HepG2 (cell line): ENCODE measurements at regions not wholly inside any gene's neighbourhood (a gene's known extent, or its start where the extent isn't known, plus 50 kb on each side); places are given as distances from the start of the nearest gene placed in this dataset.

ENCODE experiments used
- GATA4 ChIP-seq: sonication (generic); IDR thresholded peaks from 2 replicates; pipeline ENCODE4 v1.6.1; 2016; ENCODE audit warnings: antibody characterized with exemption, low read depth, borderline replicate concordance
- MED1 ChIP-seq: sonication (generic); formaldehyde crosslinking; IDR thresholded peaks from 2 replicates; pipeline ENCODE4 v1.4.0; 2020; ENCODE audit warnings: missing genetic modification reagents
- ZC3H13 ChIP-seq: sonication (generic); formaldehyde crosslinking; IDR thresholded peaks from 2 replicates; pipeline ENCODE4 v1.8.1; 2023; ENCODE audit warnings: mild to moderate bottlenecking, missing genetic modification reagents, moderate library complexity
- ZNF260 ChIP-seq: sonication (generic); formaldehyde crosslinking; IDR thresholded peaks from 2 replicates; pipeline ENCODE4 v1.4.0; 2020; ENCODE audit warnings: missing genetic modification reagents, low read depth, mild to moderate bottlenecking, borderline replicate concordance
- ZNF33B ChIP-seq: sonication (generic); formaldehyde crosslinking; IDR thresholded peaks from 2 replicates; pipeline ENCODE4 v1.5.1; 2020; ENCODE audit warnings: mild to moderate bottlenecking, missing genetic modification reagents
- ZNF382 ChIP-seq: sonication (generic); formaldehyde crosslinking; IDR thresholded peaks from 2 replicates; pipeline ENCODE4 v1.5.0; 2020; ENCODE audit warnings: missing genetic modification reagents, mild to moderate bottlenecking, borderline replicate concordance
- ZNF441 ChIP-seq: sonication (generic); formaldehyde crosslinking; IDR thresholded peaks from 2 replicates; pipeline ENCODE4 v1.7.0; 2021; ENCODE audit warnings: missing genetic modification reagents, borderline replicate concordance
- ZNF558 ChIP-seq: sonication (generic); formaldehyde crosslinking; IDR thresholded peaks from 2 replicates; pipeline ENCODE4 v1.9.0; 2022; ENCODE audit warnings: mild to moderate bottlenecking, missing genetic modification reagents, borderline replicate concordance
- ZNF563 ChIP-seq: sonication (generic); formaldehyde crosslinking; IDR thresholded peaks from 2 replicates; pipeline ENCODE4 v1.8.0; 2022; ENCODE audit warnings: mild to moderate bottlenecking, moderate library complexity, missing genetic modification reagents
- ZNF746 ChIP-seq: sonication (generic); formaldehyde crosslinking; IDR thresholded peaks from 2 replicates; pipeline ENCODE4 v1.8.0; 2022; ENCODE audit warnings: mild to moderate bottlenecking, missing genetic modification reagents
- ZNF780A ChIP-seq: sonication (generic); formaldehyde crosslinking; IDR thresholded peaks from 2 replicates; pipeline ENCODE4 v1.8.0; 2022; ENCODE audit warnings: mild to moderate bottlenecking, missing genetic modification reagents, moderate library complexity
- TF ChIP-seq, protein P1 (sequence below): sonication (generic); formaldehyde crosslinking; IDR thresholded peaks from 2 replicates; pipeline ENCODE4 v1.9.0; 2021; ENCODE audit warnings: mild to moderate bottlenecking, missing genetic modification reagents
- TF ChIP-seq, protein P2 (sequence below): sonication (generic); formaldehyde crosslinking; IDR thresholded peaks from 2 replicates; pipeline ENCODE4 v1.8.1; 2023; ENCODE audit warnings: mild to moderate bottlenecking, missing genetic modification reagents
- TF ChIP-seq, protein P3 (sequence below): IDR thresholded peaks from 2 replicates; pipeline ENCODE4 v1.6.1; 2016; ENCODE audit warnings: missing compliant biosample characterization, missing genetic modification reagents, borderline replicate concordance
- TF ChIP-seq, protein P4 (sequence below): sonication (generic); formaldehyde crosslinking; IDR thresholded peaks from 2 replicates; pipeline ENCODE4 v1.8.1; 2023; ENCODE audit warnings: mild to moderate bottlenecking, moderate library complexity, missing genetic modification reagents
- TF ChIP-seq, protein P5 (sequence below): sonication (generic); formaldehyde crosslinking; IDR thresholded peaks from 2 replicates; pipeline ENCODE4 v1.4.0; 2020; ENCODE audit warnings: missing genetic modification reagents

DNA sequence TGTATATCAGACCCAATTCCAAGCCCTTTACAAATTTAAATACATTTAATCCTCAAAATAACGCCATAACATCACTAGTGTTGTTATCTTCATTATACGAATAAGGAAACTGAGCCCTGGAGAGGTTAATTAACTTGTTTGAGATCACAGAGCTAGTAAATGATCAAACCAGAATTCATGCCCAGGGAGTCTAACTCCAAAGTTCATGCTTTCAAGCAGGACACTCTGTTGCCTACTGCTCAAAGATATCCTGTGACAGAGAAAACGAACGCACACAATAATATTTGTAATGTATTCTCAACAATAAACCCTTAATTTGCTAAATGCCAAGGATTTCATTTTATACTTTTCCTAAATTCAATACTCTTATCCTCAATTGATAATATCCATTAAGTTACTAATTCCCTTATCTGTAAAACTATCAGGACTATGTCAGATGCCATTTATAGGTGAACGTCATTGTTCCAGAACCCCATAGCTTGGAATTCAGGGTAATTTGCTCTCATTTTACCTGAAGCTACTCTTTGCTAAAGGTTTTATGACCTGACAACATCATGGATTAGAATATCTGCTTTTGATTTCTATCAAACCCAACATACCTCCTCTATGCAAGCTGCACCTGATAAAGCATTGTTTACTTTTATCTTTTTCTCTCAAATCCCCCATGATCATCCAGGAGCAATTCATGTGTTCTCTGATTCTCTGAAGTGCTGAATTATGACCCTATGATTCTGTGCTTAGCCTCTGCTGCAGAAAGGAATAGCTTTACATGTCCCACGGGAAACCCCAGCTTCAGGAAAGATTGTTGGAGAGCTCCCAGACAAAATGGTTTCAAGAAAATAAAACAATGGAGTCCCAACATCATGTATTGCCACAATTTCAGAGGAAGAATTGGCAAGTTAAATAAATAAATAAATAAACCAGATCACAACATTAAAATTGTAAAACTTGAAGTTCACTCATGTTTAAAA, 150.2 kb upstream of the CDK1 start (continued):
- TF ChIP-seq, protein P1, sequence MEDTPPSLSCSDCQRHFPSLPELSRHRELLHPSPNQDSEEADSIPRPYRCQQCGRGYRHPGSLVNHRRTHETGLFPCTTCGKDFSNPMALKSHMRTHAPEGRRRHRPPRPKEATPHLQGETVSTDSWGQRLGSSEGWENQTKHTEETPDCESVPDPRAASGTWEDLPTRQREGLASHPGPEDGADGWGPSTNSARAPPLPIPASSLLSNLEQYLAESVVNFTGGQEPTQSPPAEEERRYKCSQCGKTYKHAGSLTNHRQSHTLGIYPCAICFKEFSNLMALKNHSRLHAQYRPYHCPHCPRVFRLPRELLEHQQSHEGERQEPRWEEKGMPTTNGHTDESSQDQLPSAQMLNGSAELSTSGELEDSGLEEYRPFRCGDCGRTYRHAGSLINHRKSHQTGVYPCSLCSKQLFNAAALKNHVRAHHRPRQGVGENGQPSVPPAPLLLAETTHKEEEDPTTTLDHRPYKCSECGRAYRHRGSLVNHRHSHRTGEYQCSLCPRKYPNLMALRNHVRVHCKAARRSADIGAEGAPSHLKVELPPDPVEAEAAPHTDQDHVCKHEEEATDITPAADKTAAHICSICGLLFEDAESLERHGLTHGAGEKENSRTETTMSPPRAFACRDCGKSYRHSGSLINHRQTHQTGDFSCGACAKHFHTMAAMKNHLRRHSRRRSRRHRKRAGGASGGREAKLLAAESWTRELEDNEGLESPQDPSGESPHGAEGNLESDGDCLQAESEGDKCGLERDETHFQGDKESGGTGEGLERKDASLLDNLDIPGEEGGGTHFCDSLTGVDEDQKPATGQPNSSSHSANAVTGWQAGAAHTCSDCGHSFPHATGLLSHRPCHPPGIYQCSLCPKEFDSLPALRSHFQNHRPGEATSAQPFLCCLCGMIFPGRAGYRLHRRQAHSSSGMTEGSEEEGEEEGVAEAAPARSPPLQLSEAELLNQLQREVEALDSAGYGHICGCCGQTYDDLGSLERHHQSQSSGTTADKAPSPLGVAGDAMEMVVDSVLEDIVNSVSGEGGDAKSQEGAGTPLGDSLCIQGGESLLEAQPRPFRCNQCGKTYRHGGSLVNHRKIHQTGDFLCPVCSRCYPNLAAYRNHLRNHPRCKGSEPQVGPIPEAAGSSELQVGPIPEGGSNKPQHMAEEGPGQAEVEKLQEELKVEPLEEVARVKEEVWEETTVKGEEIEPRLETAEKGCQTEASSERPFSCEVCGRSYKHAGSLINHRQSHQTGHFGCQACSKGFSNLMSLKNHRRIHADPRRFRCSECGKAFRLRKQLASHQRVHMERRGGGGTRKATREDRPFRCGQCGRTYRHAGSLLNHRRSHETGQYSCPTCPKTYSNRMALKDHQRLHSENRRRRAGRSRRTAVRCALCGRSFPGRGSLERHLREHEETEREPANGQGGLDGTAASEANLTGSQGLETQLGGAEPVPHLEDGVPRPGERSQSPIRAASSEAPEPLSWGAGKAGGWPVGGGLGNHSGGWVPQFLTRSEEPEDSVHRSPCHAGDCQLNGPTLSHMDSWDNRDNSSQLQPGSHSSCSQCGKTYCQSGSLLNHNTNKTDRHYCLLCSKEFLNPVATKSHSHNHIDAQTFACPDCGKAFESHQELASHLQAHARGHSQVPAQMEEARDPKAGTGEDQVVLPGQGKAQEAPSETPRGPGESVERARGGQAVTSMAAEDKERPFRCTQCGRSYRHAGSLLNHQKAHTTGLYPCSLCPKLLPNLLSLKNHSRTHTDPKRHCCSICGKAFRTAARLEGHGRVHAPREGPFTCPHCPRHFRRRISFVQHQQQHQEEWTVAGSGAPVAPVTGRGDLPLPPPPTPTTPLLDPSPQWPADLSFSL (CRISPR knock-in tag), result no peak
- TF ChIP-seq ZNF260 (CRISPR knock-in tag), result no peak
- TF ChIP-seq MED1 (CRISPR knock-in tag), result no peak
- no peak for TF ChIP-seq ZNF33B (CRISPR knock-in tag)
- no peak for TF ChIP-seq ZNF441
- TF ChIP-seq, protein P2, sequence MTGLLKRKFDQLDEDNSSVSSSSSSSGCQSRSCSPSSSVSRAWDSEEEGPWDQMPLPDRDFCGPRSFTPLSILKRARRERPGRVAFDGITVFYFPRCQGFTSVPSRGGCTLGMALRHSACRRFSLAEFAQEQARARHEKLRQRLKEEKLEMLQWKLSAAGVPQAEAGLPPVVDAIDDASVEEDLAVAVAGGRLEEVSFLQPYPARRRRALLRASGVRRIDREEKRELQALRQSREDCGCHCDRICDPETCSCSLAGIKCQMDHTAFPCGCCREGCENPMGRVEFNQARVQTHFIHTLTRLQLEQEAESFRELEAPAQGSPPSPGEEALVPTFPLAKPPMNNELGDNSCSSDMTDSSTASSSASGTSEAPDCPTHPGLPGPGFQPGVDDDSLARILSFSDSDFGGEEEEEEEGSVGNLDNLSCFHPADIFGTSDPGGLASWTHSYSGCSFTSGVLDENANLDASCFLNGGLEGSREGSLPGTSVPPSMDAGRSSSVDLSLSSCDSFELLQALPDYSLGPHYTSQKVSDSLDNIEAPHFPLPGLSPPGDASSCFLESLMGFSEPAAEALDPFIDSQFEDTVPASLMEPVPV (CRISPR knock-in tag), result no peak
- no peak for TF ChIP-seq ZNF780A (CRISPR knock-in tag)
- no peak for TF ChIP-seq ZNF558 (CRISPR knock-in tag)
- no peak for TF ChIP-seq ZNF382 (CRISPR knock-in tag)
- TF ChIP-seq, protein P3, sequence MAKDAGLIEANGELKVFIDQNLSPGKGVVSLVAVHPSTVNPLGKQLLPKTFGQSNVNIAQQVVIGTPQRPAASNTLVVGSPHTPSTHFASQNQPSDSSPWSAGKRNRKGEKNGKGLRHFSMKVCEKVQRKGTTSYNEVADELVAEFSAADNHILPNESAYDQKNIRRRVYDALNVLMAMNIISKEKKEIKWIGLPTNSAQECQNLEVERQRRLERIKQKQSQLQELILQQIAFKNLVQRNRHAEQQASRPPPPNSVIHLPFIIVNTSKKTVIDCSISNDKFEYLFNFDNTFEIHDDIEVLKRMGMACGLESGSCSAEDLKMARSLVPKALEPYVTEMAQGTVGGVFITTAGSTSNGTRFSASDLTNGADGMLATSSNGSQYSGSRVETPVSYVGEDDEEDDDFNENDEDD, result no peak
- TF ChIP-seq ZNF563 (CRISPR knock-in tag), result no peak
- TF ChIP-seq, protein P4, sequence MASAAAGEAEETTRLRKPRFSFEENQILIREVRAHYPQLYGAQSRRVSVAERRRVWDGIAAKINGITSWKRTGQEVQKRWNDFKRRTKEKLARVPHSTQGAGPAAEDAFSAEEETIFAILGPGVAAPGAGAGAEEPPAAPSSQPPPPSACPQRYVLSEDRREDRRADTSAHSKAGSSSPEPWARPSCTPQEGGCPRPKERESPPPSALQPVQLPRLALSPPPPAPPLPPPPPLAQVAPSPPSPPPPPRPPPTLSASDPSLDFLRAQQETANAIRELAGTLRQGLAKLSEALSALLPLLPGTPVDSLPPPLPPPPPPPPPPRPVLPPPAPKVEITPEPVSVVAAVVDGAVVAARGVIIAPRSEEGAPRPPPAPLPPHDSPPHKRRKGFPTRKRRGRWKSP (CRISPR knock-in tag), result no peak
- no peak for TF ChIP-seq ZNF746 (CRISPR knock-in tag)
- no peak for TF ChIP-seq GATA4
- no peak for TF ChIP-seq ZC3H13 (CRISPR knock-in tag)
- TF ChIP-seq, protein P5, sequence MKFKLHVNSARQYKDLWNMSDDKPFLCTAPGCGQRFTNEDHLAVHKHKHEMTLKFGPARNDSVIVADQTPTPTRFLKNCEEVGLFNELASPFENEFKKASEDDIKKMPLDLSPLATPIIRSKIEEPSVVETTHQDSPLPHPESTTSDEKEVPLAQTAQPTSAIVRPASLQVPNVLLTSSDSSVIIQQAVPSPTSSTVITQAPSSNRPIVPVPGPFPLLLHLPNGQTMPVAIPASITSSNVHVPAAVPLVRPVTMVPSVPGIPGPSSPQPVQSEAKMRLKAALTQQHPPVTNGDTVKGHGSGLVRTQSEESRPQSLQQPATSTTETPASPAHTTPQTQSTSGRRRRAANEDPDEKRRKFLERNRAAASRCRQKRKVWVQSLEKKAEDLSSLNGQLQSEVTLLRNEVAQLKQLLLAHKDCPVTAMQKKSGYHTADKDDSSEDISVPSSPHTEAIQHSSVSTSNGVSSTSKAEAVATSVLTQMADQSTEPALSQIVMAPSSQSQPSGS, result 0 out of 2 replicates have a peak, but pooled peaks have one; percentile 19
